Muscle of leg (tissue), 3 donors: ENCODE measurements at regions not wholly inside any gene's neighbourhood (a gene's known extent, or its start where the extent isn't known, plus 50 kb on each side); places are given as distances from the start of the nearest gene placed in this dataset.

Source experiments
- DNase-seq: peaks from one replicate; pipeline ENCODE4 v3.0.0; 2013
- H3K27ac ChIP-seq: one replicate; pipeline ENCODE4 v1.5.1; 2013; ENCODE audit warnings: mild to moderate bottlenecking, low read length, control low read depth
- H3K27me3 ChIP-seq: one replicate; pipeline ENCODE4 v1.6.1; 2013; ENCODE audit warnings: low read length; ENCODE audit not compliant: control insufficient read depth, insufficient read depth
- H3K36me3 ChIP-seq: one replicate; pipeline ENCODE4 v1.6.1; 2013; ENCODE audit warnings: low read length; ENCODE audit not compliant: control insufficient read depth, insufficient read depth
- H3K4me1 ChIP-seq: one replicate; pipeline ENCODE4 v1.6.1; 2013; ENCODE audit warnings: low read length; ENCODE audit not compliant: control insufficient read depth, insufficient read depth
- H3K4me3 ChIP-seq: one replicate; pipeline ENCODE4 v1.5.1; 2013; ENCODE audit warnings: low read length, control low read depth
- H3K9me3 ChIP-seq: replicated peaks from 2 replicates; pipeline ENCODE4 v1.6.1; 2013; ENCODE audit warnings: low read depth, low read length; ENCODE audit not compliant: control insufficient read depth
- WGBS: methylation state at CpG from one replicate; pipeline ENCODE4 v1.1.5; 2013; ENCODE audit warnings: missing lambda C conversion rate; ENCODE audit not compliant: insufficient coverage; 5-methylcytosine and 5-hydroxymethylcytosine counted together

DNA sequence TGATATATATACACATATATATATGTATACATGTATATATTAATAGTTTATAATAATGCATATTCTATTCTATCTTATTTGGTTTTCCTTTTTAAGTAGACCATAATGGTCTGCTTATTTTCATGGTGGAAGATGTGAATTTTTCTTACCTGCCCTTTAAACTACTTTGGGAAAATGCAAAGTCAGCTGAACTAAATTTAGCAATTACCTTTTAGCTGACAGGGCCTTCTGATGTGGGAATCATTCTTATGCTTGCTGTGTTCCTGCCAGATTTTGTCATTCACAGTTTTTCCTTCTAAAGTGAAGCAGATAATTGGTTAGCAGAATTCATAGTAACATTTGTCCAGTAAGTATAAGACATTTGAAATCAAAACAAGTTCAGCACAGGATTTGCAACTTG, 63.2 kb upstream of the SAMSN1 start:
- Histone ChIP-seq H3K9me3 (no peaks in the 10 kb centered on the region), H3K4me1 (no peaks in the 10 kb centered on the region), H3K27me3 (no peaks in the 10 kb centered on the region), H3K36me3 (no peaks in the 10 kb centered on the region), H3K4me3 (no peak overlapping the region), H3K27ac (no peak overlapping the region)
- DNase-seq, result no peak

- H3K9me3 ChIP-seq, result no peaks in the 10 kb centered on the region
- no peak for DNase-seq
- no peak overlapping the region for H3K27ac ChIP-seq
- H3K4me1 ChIP-seq, result no peaks in the 10 kb centered on the region
- H3K4me3 ChIP-seq, result no peak overlapping the region
- WGBS, result no CpG with 5 or more reads among the region's 2 CpGs
- no peaks in the 10 kb centered on the region for H3K36me3 ChIP-seq
- no peaks in the 10 kb centered on the region for H3K27me3 ChIP-seq
These were observed 61.1 kb upstream of the SAMSN1 start for GRCh38 chr21:14607262-14607661.

DNA sequence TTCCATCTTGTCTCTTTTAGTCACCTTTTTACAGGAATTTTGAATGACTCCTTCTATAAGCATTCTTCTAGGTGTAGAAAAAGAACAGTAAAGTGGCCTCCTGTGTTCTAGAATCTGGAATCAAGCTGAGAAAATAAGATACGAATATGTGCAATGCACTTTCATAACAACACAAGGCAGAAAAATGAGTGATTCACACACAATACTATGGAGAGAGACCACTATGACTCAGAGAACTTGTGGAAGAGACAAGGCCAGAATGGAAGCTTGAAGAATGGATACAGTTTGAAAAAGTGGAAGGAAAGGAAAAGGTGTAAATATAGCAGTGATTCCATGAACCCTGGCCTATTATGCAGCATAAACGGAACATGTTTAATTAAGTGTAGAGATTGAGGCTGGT, 57.1 kb upstream of the SAMSN1 start:
- Histone ChIP-seq H3K4me1 (peaks cover 3% of the 10 kb centered on the region), H3K27me3 (no peaks in the 10 kb centered on the region), H3K27ac (no peak overlapping the region), H3K36me3 (no peaks in the 10 kb centered on the region), H3K4me3 (no peak overlapping the region), H3K9me3 (no peaks in the 10 kb centered on the region)
- WGBS, result 100% methylated on average over 1 of the region's 2 CpGs
- no peak for DNase-seq

DNA sequence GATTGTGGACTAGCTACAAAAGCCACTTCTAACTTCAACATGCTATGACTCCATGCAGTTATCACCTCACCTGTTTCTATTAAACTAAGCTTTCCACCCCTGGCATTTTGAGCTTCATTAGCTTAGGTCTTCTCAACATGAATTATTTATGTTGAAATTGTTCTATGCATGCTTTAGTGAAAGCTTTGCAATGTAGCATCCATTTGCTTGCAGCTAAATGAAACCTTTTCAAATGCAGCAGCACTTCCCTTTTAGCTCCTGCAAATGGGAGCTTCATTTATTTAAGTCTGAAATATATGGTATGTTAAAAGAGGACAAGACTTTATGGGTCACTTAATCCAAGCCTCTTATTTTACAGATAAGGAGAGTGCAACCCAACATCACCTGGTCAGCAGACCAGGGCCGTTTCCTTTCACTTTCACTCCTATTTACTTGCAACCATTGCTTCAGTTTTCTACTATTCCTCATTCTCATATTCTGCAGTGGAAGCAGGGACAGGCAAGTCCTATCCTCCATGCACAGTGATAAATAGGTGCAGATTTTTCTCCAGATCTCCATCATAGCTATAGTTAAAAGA, 56.4 kb upstream of the SAMSN1 start:
- no peak overlapping the region for H3K27ac ChIP-seq
- DNase-seq, result no peak
- H3K27me3 ChIP-seq, result no peaks in the 10 kb centered on the region
- no peaks in the 10 kb centered on the region for H3K36me3 ChIP-seq
- WGBS, result 50% methylated on average over 1 of the region's 1 CpG
- H3K9me3 ChIP-seq, result no peaks in the 10 kb centered on the region
- peaks cover 3% of the 10 kb centered on the region for H3K4me1 ChIP-seq
- H3K4me3 ChIP-seq, result no peak overlapping the region

DNA sequence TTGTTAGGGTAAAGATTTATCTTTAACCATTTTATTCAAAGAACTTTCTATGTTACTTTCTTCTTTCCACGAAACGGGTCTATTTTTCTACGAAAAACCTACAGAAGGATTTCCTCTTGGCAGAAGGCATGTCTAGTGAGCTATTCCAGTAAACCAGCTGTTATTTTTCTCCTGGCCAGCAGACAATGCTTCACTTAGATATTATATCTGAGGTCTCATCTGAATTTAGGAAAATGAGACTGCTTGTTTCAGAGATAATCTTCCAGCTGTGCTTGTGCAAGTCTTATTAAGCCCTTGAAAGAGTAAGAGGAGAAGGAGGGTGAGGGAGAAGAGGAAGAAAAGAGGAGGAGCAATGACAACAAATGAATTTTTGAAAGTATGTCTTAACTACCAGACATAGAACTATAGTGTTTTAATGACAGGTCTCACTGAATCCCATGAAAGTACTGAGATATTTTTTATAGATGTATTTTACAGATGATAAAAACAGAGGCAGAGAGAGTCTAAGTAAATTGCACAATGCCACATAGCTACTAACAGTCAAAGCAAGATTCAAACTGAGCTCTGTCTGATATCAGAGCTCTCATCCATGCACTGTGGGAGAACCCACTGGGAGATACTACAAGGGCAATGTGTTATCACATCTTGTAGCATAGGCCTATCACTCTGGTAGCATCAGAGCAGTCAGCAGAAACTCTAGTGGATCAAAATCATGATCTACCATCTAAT, 54.6 kb upstream of the SAMSN1 start:
- 41% methylated on average over 2 of the region's 3 CpGs for WGBS
- Histone ChIP-seq H3K27ac (no peak overlapping the region), H3K4me1 (peaks cover 3% of the 10 kb centered on the region), H3K9me3 (no peaks in the 10 kb centered on the region), H3K36me3 (no peaks in the 10 kb centered on the region), H3K4me3 (no peak overlapping the region), H3K27me3 (no peaks in the 10 kb centered on the region)
- peak; percentile 79 for DNase-seq

DNA sequence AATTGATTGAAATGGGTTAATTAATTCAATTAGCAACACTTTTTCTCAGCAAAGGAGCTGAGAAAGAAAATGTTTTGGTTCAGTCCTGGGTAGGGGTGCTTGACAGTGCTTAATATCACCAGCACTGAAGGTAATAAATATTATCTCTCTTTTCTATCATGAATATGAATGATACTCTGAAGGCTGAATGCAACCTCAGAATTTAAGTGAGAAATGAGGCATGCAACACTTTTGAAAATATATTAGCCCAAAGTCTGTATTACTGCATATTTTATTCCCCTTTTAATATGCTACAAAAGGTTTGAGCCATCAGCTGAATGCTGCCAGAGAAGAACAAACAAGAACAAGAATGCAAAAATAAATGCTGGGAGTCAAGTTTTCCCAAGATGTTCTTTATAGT, 52.0 kb upstream of the SAMSN1 start:
- DNase-seq, result no peak
- no peaks in the 10 kb centered on the region for H3K27me3 ChIP-seq

More for the DNA sequence above, 52.0 kb upstream of the SAMSN1 start:
- peaks cover 3% of the 10 kb centered on the region for H3K4me1 ChIP-seq
- no peak overlapping the region for H3K4me3 ChIP-seq
- no peak overlapping the region for H3K27ac ChIP-seq
- H3K9me3 ChIP-seq, result no peaks in the 10 kb centered on the region
- H3K36me3 ChIP-seq, result no peaks in the 10 kb centered on the region
